GM12875 (cell line): ENCODE measurements at regions not wholly inside any gene's neighbourhood (a gene's known extent, or its start where the extent isn't known, plus 50 kb on each side); places are given as distances from the start of the nearest gene placed in this dataset.
"Not testable (repeated sequence)": the region's sequence is repeated elsewhere in the genome, so short reads cannot be mapped to it uniquely, and the experiment has no call there.

Experiments
- H3K4me3 ChIP-seq: one replicate; pipeline ENCODE4 v1.5.1; 2011; ENCODE audit warnings: low read depth, low read length, control low read depth
- CTCF ChIP-seq: IDR thresholded peaks from 2 replicates; pipeline ENCODE4 v1.5.1; 2011; ENCODE audit warnings: low read depth, mild to moderate bottlenecking, control low read depth, inconsistent platforms, low read length, moderate library complexity, borderline replicate concordance; ENCODE audit not compliant: insufficient read depth

- no peak for TF ChIP-seq CTCF
- H3K4me3 ChIP-seq, result no peak overlapping the region
Measured at GRCh38 chr2:241996100-241996499, 126.6 kb downstream of the RTP5 start.

- TF ChIP-seq CTCF, result no peak
- H3K4me3 ChIP-seq, result no peak overlapping the region
Measured at GRCh38 chr2:241997017-241997416, 127.5 kb downstream of the RTP5 start.

DNA sequence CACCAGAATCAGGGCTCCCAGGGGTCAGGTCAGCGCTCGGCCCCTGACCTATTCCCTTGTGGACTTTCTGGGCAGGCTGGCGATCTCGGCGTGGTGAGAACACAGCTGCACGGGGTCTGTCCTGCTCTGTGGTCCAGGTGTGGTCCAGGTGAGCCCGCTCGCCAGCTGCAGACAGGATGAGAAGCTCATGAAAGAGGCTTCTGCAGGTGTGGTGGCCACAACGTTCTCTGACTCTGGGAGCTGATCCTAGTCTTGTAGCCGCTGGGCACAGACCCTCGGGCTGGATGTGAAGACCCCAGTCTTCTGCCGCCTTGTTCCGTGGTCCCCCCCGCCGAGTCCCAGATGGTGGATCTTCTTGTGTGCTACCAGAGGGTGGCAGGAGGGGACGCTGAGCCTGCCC, 129.7 kb downstream of the RTP5 start:
- no peak for TF ChIP-seq CTCF
- H3K4me3 ChIP-seq, result no peak overlapping the region

GRCh38 chr2:242001853-242002252, 132.3 kb downstream of the RTP5 start:
- no peak for TF ChIP-seq CTCF
- H3K4me3 ChIP-seq, result no peak overlapping the region

GRCh38 chr2:242002944-242003343, 133.4 kb downstream of the RTP5 start:
- no peak overlapping the region for H3K4me3 ChIP-seq
- TF ChIP-seq CTCF, result no peak

- no peak for TF ChIP-seq CTCF
- no peak overlapping the region for H3K4me3 ChIP-seq
Measured at GRCh38 chr2:242004223-242004901, 134.8 kb downstream of the RTP5 start.

GRCh38 chr2:242004902-242005230, 135.3 kb downstream of the RTP5 start:
- no peak overlapping the region for H3K4me3 ChIP-seq
- no peak for TF ChIP-seq CTCF

GRCh38 chr2:242006091-242006634, 136.6 kb downstream of the RTP5 start:
- H3K4me3 ChIP-seq, result not testable (repeated sequence)

DNA sequence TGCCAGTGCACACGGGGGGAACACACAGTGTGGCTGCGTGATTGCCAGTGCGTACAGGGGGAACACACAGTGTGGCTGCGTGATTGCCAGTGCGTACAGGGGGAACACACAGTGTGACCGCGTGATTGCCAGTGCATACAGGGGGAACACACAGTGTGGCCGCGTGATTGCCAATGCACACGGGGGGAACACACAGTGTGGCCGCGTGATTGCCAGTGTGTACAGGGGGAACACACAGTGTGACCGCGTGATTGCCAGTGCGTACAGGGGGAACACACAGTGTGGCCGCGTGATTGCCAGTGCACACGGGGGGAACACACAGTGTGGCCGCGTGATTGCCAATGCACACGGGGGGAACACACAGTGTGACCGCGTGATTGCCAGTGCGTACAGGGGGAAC, 139.4 kb downstream of the RTP5 start:
- H3K4me3 ChIP-seq, result not testable (repeated sequence)

DNA sequence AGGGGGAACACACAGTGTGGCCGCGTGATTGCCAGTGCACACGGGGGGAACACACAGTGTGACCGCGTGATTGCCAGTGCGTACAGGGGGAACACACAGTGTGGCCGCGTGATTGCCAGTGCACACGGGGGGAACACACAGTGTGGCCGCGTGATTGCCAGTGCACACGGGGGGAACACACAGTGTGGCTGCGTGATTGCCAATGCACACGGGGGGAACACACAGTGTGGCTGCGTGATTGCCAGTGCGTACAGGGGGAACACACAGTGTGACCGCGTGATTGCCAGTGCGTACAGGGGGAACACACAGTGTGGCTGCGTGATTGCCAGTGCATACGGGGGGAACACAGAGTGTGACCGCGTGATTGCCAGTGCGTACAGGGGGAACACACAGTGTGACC, 140.3 kb downstream of the RTP5 start:
- not testable (repeated sequence) for H3K4me3 ChIP-seq
